ENCODE measurements at regions not wholly inside any gene's neighbourhood (a gene's known extent, or its start where the extent isn't known, plus 50 kb on each side); places are given as distances from the start of the nearest gene placed in this dataset.
"Not testable (repeated sequence)": the region's sequence is repeated elsewhere in the genome, so short reads cannot be mapped to it uniquely, and the experiment has no call there.

DNA sequence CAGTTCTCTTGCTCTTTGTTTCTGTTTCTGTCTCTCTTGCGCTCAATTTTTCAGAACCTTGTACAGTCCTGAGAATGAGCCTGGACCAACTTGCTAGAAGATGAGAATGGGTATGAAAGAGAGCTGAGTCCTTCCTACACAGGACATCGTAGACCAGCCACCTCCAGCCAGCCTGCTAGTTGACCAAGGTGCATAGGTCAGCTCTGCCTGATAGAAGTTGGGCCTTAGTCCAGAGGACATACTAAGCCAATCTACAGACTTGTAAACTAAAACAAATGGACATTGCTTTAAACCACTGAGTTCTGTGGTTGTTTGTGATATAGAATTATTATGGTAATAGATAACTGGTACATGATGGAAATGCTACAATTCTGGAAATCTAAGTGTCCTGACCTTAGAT is 236.4 kb upstream of the ZFP64 start:
- Histone ChIP-seq H3K9me3 (ENCODE audit: control insufficient read depth in 1 of 2, low read length in 2 of 2) (no peaks in the 10 kb centered on the region), H3K4me1 (ENCODE audit: control insufficient read depth in 1 of 2, insufficient read depth in 2 of 2, low read length in 2 of 2) (no peaks in the 10 kb centered on the region), H3K27me3 (ENCODE audit: low read depth, low read length) (no peaks in the 10 kb centered on the region), H3K36me3 (ENCODE audit: control insufficient read depth in 1 of 2, insufficient read depth in 2 of 2, low read length in 2 of 2) (no peaks in the 10 kb centered on the region), H3K27ac (ENCODE audit: low read length) (no peak overlapping the region), H3K4me3 (ENCODE audit: low read depth in 1 of 2, low read length in 2 of 2) (no peak overlapping the region)

DNA sequence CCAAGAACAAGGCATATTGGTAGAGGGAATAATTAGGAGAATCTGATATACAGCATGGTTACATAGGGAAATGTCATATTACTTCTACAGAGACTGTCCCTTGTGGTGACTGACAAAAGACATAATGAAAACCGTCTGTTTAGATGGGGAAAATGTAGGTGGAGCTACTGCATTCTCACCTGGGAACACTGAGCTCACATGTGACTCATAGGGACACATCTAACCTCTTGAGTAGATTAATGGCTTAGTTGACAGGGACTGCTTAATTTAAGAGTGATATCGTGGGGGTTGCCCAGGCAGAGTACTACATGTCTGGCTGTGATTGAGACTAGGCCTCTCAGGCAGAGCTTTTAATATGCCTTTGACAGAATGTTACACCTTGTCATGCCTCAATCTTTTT is 235.3 kb upstream of the ZFP64 start:
- Histone ChIP-seq H3K27me3 (ENCODE audit: low read depth, low read length) (no peaks in the 10 kb centered on the region), H3K4me1 (ENCODE audit: control insufficient read depth in 1 of 2, insufficient read depth in 2 of 2, low read length in 2 of 2) (no peaks in the 10 kb centered on the region), H3K36me3 (ENCODE audit: control insufficient read depth in 1 of 2, insufficient read depth in 2 of 2, low read length in 2 of 2) (no peaks in the 10 kb centered on the region), H3K27ac (ENCODE audit: low read length) (no peak overlapping the region), H3K4me3 (ENCODE audit: low read depth in 1 of 2, low read length in 2 of 2) (no peak overlapping the region), H3K9me3 (ENCODE audit: control insufficient read depth in 1 of 2, low read length in 2 of 2) (no peaks in the 10 kb centered on the region)

DNA sequence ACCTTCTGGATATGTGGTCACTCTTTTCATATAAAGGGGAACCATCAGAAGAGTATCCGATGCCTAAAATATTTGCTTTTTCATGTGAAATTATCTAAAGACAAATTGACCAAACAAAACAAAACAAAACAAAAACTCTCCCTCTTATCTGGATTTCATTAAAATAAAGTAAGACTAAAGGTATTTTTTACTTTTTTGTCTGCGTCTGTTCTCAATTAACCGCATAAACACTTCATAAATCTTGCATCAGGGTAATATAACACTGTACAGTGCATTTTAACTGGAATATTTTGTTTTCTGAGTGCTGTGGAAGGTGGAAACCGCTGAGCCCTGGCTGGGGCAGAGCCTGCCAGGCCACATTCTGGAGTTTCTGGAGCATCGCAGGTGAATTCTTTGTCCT is 234.1 kb upstream of the ZFP64 start:
- Histone ChIP-seq H3K4me1 (ENCODE audit: control insufficient read depth in 1 of 2, insufficient read depth in 2 of 2, low read length in 2 of 2) (no peaks in the 10 kb centered on the region), H3K4me3 (ENCODE audit: low read depth in 1 of 2, low read length in 2 of 2) (no peak overlapping the region), H3K36me3 (ENCODE audit: control insufficient read depth in 1 of 2, insufficient read depth in 2 of 2, low read length in 2 of 2) (no peaks in the 10 kb centered on the region), H3K27ac (ENCODE audit: low read length) (no peak overlapping the region), H3K9me3 (ENCODE audit: control insufficient read depth in 1 of 2, low read length in 2 of 2) (no peaks in the 10 kb centered on the region), H3K27me3 (ENCODE audit: low read depth, low read length) (no peaks in the 10 kb centered on the region)

DNA sequence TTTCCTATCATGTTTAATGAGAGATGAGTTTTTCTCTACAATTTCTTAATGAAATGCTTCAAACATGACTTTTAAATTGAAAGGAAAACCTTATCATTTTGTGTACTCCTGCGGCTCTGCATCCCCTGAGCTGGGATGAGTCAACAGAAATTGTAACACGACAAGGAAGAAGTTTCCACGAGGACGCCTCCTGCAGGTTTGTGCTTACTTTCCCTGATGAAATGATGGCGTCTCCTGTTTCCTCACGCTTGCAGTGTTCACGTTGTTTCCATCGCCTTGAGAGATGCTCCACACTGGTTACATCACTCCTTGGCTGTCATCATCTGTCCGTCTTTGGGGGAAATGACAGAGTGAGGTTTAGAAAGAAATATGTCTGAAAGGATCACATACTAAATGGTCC is 233.7 kb upstream of the ZFP64 start:
- Histone ChIP-seq H3K27me3 (ENCODE audit: low read depth, low read length) (no peaks in the 10 kb centered on the region), H3K4me3 (ENCODE audit: low read depth in 1 of 2, low read length in 2 of 2) (no peak overlapping the region), H3K4me1 (ENCODE audit: control insufficient read depth in 1 of 2, insufficient read depth in 2 of 2, low read length in 2 of 2) (no peaks in the 10 kb centered on the region), H3K9me3 (ENCODE audit: control insufficient read depth in 1 of 2, low read length in 2 of 2) (peaks cover 0 to 1% of the 10 kb centered on the region in 2 donors), H3K27ac (ENCODE audit: low read length) (no peak overlapping the region), H3K36me3 (ENCODE audit: control insufficient read depth in 1 of 2, insufficient read depth in 2 of 2, low read length in 2 of 2) (no peaks in the 10 kb centered on the region)

DNA sequence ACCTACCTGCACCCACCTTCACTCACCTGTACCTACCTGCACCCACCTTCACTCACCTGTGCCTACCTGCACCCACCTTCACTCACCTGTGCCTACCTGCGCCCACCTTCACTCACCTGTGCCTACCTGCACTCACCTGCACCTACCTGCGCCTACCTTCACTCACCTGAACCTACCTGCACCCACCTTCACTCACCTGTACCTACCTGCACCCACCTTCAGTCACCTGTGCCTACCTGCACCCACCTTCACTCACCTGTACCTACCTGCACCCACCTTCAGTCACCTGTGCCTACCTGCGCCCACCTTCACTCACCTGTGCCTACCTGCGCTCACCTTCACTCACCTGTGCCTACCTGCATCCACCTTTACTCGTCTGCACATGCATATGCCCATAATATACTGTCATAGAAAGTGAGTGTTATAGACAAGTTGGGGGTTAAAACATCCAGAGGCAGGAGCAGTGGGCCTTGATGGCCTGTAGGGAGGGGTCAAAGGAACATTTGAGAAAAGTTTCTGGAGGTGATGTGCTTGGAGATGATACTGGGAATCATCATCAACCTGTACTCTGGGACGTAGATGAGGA is 232.9 kb upstream of the ZFP64 start:
- not testable (repeated sequence) for H3K27ac ChIP-seq (ENCODE audit: low read length); H3K4me1 ChIP-seq (ENCODE audit: control insufficient read depth in 1 of 2, insufficient read depth in 2 of 2, low read length in 2 of 2); H3K4me3 ChIP-seq (ENCODE audit: low read depth in 1 of 2, low read length in 2 of 2); H3K27me3 ChIP-seq (ENCODE audit: low read depth, low read length); H3K36me3 ChIP-seq (ENCODE audit: control insufficient read depth in 1 of 2, insufficient read depth in 2 of 2, low read length in 2 of 2); H3K9me3 ChIP-seq (ENCODE audit: control insufficient read depth in 1 of 2, low read length in 2 of 2)

DNA sequence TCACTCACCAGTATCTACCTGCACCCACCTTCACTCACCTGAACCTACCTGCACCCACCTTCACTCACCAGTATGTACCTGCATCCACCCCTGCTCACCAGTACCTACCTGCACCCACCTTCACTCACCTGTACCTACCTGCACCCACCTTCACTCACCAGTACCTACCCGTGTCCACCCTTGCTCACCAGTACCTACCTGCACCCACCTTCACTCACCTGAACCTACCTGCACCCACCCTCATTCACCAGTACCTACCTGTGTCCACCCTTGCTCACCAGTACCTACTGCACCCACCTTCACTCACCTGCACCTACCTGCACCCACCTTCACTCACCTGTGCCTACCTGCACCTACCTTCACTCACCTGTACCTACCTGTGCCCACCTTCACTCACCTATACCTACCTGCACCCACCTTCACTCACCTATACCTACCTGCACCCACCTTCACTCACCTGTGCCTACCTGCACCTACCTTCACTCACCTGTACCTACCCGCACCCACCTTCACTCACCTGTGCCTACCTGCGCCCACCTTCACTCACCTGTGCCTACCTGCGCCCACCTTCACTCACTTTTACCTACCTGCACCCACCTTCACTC is 232.1 kb upstream of the ZFP64 start:
- not testable (repeated sequence) for H3K27me3 ChIP-seq (ENCODE audit: low read depth, low read length); H3K36me3 ChIP-seq (ENCODE audit: control insufficient read depth in 1 of 2, insufficient read depth in 2 of 2, low read length in 2 of 2); H3K9me3 ChIP-seq (ENCODE audit: control insufficient read depth in 1 of 2, low read length in 2 of 2); H3K27ac ChIP-seq (ENCODE audit: low read length); H3K4me3 ChIP-seq (ENCODE audit: low read depth in 1 of 2, low read length in 2 of 2); H3K4me1 ChIP-seq (ENCODE audit: control insufficient read depth in 1 of 2, insufficient read depth in 2 of 2, low read length in 2 of 2)

DNA sequence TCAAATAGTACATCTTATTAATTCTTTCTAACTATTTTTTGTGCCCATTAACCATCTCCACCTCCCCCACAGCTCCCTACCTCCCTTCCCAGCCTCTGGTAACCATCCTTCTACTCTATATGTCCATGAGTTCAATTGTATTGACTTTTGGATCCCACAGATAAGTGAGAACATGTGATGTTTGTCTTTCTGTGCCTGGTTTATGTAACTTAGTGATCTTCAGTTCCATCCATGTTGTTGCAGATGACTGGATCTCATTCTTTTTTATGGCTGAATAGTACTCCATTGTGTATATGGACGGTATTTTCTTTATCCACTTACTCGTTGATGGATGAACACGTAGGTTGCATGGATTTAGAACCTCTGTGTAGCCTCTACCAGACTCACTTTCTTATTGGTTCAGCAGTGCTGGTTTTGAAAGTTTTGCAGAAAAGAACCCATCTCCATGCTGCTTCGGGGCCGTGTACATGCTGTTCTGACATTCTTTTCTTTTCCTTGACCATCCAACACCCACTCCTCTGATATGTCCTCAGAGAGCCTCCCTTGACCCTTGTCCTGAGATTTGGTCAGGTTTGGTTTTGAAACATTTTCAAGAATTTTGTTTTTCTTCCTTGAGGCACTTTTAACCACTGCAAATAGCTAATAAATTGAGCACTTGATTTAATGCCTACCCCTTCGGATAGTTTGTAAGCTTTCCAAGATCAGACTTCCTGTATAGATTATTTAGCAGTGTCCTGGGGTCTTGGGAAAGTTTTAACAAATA is 231.2 kb upstream of the ZFP64 start:
- H3K27ac ChIP-seq (ENCODE audit: low read length), result no peak overlapping the region
- H3K4me3 ChIP-seq (ENCODE audit: low read depth in 1 of 2, low read length in 2 of 2), result no peak overlapping the region
- H3K4me1 ChIP-seq (ENCODE audit: control insufficient read depth in 1 of 2, insufficient read depth in 2 of 2, low read length in 2 of 2), result no peaks in the 10 kb centered on the region

DNA sequence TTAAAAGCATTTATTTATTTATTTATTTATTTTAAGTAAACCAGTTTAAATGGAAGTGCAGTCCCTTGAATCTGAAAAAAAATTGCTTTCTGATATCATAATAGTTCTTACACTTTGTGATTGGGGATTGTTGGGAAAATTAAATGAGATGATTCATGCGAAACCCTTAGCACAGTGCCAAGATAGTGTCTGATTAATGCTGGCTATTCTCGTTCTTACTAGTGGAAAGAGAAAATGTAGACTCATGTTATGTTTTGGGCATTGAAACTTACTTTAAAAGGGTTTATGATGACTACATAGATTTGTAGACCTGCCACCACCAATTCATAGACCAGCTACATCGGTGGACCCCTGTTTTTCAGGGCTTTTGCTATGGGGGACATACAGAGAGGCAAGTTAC is 229.2 kb upstream of the ZFP64 start:
- no peak overlapping the region for H3K4me3 ChIP-seq (ENCODE audit: low read depth in 1 of 2, low read length in 2 of 2)
- H3K9me3 ChIP-seq (ENCODE audit: control insufficient read depth in 1 of 2, low read length in 2 of 2), result peaks cover 0 to 10% of the 10 kb centered on the region in 2 donors
- no peak overlapping the region for H3K27ac ChIP-seq (ENCODE audit: low read length)
- no peaks in the 10 kb centered on the region for H3K4me1 ChIP-seq (ENCODE audit: control insufficient read depth in 1 of 2, insufficient read depth in 2 of 2, low read length in 2 of 2)
- H3K27me3 ChIP-seq (ENCODE audit: low read depth, low read length), result no peaks in the 10 kb centered on the region
- H3K36me3 ChIP-seq (ENCODE audit: control insufficient read depth in 1 of 2, insufficient read depth in 2 of 2, low read length in 2 of 2), result no peaks in the 10 kb centered on the region

More for the DNA sequence above, 231.2 kb upstream of the ZFP64 start:
- Histone ChIP-seq H3K27me3 (ENCODE audit: low read depth, low read length) (no peaks in the 10 kb centered on the region), H3K9me3 (ENCODE audit: control insufficient read depth in 1 of 2, low read length in 2 of 2) (peaks cover 0 to 10% of the 10 kb centered on the region in 2 donors), H3K36me3 (ENCODE audit: control insufficient read depth in 1 of 2, insufficient read depth in 2 of 2, low read length in 2 of 2) (no peaks in the 10 kb centered on the region)

DNA sequence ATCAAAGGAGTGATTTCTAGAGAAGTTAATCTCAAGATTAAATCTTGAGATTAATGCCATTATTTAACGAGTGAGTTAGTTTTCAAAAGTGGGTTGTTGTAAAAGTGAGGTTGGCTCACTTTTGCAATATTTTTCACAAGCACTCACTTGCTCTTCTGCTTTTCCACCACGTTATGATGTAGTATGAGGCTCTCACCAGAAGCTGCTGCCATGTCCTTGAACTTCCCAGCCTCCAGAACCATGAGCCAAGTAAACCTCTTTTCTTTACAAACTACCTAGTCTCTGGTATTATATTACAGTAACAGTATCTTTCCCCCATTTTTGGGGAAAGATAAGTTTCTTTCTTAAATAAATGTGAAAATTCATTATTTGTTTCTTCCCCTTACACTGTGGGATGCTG is 227.6 kb upstream of the ZFP64 start:
- Histone ChIP-seq H3K4me3 (ENCODE audit: low read depth in 1 of 2, low read length in 2 of 2) (no peak overlapping the region), H3K4me1 (ENCODE audit: control insufficient read depth in 1 of 2, insufficient read depth in 2 of 2, low read length in 2 of 2) (no peaks in the 10 kb centered on the region), H3K9me3 (ENCODE audit: control insufficient read depth in 1 of 2, low read length in 2 of 2) (peaks cover 0 to 10% of the 10 kb centered on the region in 2 donors), H3K27ac (ENCODE audit: low read length) (no peak overlapping the region), H3K36me3 (ENCODE audit: control insufficient read depth in 1 of 2, insufficient read depth in 2 of 2, low read length in 2 of 2) (no peaks in the 10 kb centered on the region), H3K27me3 (ENCODE audit: low read depth, low read length) (no peaks in the 10 kb centered on the region)

DNA sequence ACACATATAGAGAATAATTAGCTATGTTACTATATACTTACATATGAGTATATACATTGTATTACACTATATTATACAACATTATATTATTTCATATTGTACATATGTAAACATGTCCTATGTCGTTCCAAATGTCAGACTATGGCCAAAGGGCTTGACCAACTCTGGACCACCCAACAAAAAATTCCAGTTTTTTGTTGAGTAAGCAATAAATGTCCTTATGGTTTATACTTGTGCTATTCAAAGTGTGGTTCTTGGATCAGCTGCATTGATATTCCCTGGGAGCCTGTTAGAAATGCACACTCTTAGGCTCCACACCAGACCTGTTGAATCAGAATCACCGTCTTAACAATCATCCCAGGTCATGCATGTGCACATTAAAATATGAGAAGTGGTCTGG is 225.4 kb upstream of the ZFP64 start:
- Histone ChIP-seq H3K36me3 (ENCODE audit: control insufficient read depth in 1 of 2, insufficient read depth in 2 of 2, low read length in 2 of 2) (no peaks in the 10 kb centered on the region), H3K27me3 (ENCODE audit: low read depth, low read length) (no peaks in the 10 kb centered on the region), H3K9me3 (ENCODE audit: control insufficient read depth in 1 of 2, low read length in 2 of 2) (peaks cover 0 to 10% of the 10 kb centered on the region in 2 donors), H3K4me1 (ENCODE audit: control insufficient read depth in 1 of 2, insufficient read depth in 2 of 2, low read length in 2 of 2) (no peaks in the 10 kb centered on the region), H3K27ac (ENCODE audit: low read length) (no peak overlapping the region), H3K4me3 (ENCODE audit: low read depth in 1 of 2, low read length in 2 of 2) (no peak overlapping the region)

DNA sequence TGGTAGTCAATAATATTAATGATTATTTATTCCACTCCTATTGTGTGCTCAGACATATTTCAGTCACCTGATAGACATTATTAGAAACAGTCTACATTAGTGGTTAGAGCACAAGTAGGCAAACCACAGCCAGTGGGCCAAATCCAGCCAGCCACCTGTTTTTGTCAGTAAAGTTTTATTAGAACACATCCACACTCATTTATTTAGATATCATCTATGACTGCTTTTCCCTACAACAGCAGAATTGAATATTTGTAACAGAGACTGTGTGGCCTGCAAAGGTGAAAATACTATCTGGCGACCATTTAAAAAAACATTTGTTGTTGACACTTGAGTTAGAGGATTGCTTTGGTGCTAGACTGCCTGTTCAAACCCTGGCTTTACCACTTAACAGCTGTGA is 220.0 kb upstream of the ZFP64 start:
- H3K4me3 ChIP-seq (ENCODE audit: low read depth in 1 of 2, low read length in 2 of 2), result no peak overlapping the region
- H3K4me1 ChIP-seq (ENCODE audit: control insufficient read depth in 1 of 2, insufficient read depth in 2 of 2, low read length in 2 of 2), result no peaks in the 10 kb centered on the region
- H3K36me3 ChIP-seq (ENCODE audit: control insufficient read depth in 1 of 2, insufficient read depth in 2 of 2, low read length in 2 of 2), result no peaks in the 10 kb centered on the region

More for the DNA sequence above, 220.0 kb upstream of the ZFP64 start:
- Histone ChIP-seq H3K27ac (ENCODE audit: low read length) (no peak overlapping the region), H3K9me3 (ENCODE audit: control insufficient read depth in 1 of 2, low read length in 2 of 2) (no peaks in the 10 kb centered on the region), H3K27me3 (ENCODE audit: low read depth, low read length) (no peaks in the 10 kb centered on the region)
